ENCODE measurements at regions not wholly inside any gene's neighbourhood (a gene's known extent, or its start where the extent isn't known, plus 50 kb on each side); places are given as distances from the start of the nearest gene placed in this dataset.

DNA sequence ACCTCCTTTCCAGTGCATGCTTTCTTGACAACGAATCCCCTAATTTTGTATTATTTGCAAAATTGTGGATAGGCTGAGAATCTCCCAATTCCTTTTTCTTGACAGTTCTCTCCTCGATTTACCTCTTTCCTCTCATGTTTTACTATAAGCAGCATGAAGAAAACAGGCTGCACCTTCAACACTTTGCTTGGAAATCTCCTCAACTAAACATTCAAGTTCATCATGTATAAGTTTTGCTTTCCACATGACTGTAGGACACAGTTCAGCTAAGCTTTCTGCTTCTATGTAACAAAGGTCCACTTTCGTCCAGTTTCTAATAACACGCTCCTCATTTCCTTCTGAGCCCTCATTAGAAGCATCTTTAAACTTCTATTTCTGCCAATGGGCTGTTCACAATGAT, 199.0 kb upstream of the NLRP1 start:
- no peaks in the 10 kb centered on the region for H3K9me3 ChIP-seq
- 82 to 89% methylated on average over 4 of the region's 4 CpGs for WGBS, 2 donors
- no peak for DNase-seq
- intact Hi-C loops (cut with DNase I), result no loop called here
- no peaks in the 10 kb centered on the region for H3K4me1 ChIP-seq
- no peak overlapping the region for H3K27ac ChIP-seq
- TF ChIP-seq CTCF (IDR thresholded peaks at IDR 0.05) (no peak), POLR2A (IDR thresholded peaks at IDR 0.05) (no peak)
- no peaks in the 10 kb centered on the region for H3K27me3 ChIP-seq
- H3K36me3 ChIP-seq, result no peaks in the 10 kb centered on the region
- H3K4me3 ChIP-seq (replicated peaks in 1 of 3), result no peak overlapping the region

DNA sequence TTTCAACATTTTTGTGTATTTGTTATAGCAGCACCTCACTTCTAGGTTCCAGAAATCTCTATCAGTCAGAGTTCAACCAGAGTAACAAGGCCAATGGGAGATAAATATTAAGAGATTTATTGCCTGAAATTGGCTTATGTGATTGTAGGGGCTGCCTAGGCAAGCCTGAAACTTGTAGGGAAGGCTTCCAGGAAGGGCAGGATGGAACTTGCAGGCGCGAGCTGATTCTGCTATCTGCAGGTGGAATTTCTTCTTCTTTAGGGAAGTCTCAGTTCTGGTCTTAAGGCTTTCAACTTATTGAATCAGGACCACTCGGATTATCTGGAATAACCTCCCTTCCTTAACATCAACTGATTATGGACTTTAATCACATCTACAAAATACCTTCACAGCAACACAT, 199.5 kb upstream of the NLRP1 start:
- DNase-seq, result no peak
- TF ChIP-seq POLR2A (IDR thresholded peaks at IDR 0.05) (no peak), CTCF (IDR thresholded peaks at IDR 0.05) (no peak)
- H3K9me3 ChIP-seq, result no peaks in the 10 kb centered on the region
- 67 to 74% methylated on average over 3 of the region's 3 CpGs for WGBS, 2 donors
- H3K27ac ChIP-seq, result no peak overlapping the region
- H3K4me1 ChIP-seq, result no peaks in the 10 kb centered on the region
- no peaks in the 10 kb centered on the region for H3K36me3 ChIP-seq
- H3K4me3 ChIP-seq (replicated peaks in 1 of 3), result no peak overlapping the region
- no peaks in the 10 kb centered on the region for H3K27me3 ChIP-seq
- intact Hi-C loops (cut with DNase I), result no loop called here

- WGBS, 2 donors, result 86 to 92% methylated on average over 2 of the region's 2 CpGs
- H3K4me1 ChIP-seq, result no peaks in the 10 kb centered on the region
- intact Hi-C loops (cut with DNase I), result no loop called here
- DNase-seq, result no peak
- H3K4me3 ChIP-seq (replicated peaks in 1 of 3), result no peak overlapping the region
- no peaks in the 10 kb centered on the region for H3K36me3 ChIP-seq
- TF ChIP-seq CTCF (IDR thresholded peaks at IDR 0.05), result no peak
- TF ChIP-seq POLR2A (IDR thresholded peaks at IDR 0.05), result no peak
- no peaks in the 10 kb centered on the region for H3K27me3 ChIP-seq
- no peaks in the 10 kb centered on the region for H3K9me3 ChIP-seq
- H3K27ac ChIP-seq, result no peak overlapping the region
Measured at GRCh38 chr17:5784791-5785190, 200.5 kb upstream of the NLRP1 start.

GRCh38 chr17:5785338-5785737, 201.0 kb upstream of the NLRP1 start:
- no peaks in the 10 kb centered on the region for H3K9me3 ChIP-seq
- 6 to 10% methylated on average over 4 of the region's 4 CpGs for whole genome bisulfite sequencing, 2 donors
- H3K27me3 ChIP-seq, result no peaks in the 10 kb centered on the region
- no peak overlapping the region for H3K4me3 ChIP-seq (replicated peaks in 1 of 3)
- DNase-seq, result no peak
- H3K4me1 ChIP-seq, result no peaks in the 10 kb centered on the region
- TF ChIP-seq CTCF (IDR thresholded peaks at IDR 0.05), result no peak
- no peak for TF ChIP-seq POLR2A (IDR thresholded peaks at IDR 0.05)
- H3K36me3 ChIP-seq, result no peaks in the 10 kb centered on the region
- intact Hi-C loops (cut with DNase I), result no loop called here
- no peak overlapping the region for H3K27ac ChIP-seq

DNA sequence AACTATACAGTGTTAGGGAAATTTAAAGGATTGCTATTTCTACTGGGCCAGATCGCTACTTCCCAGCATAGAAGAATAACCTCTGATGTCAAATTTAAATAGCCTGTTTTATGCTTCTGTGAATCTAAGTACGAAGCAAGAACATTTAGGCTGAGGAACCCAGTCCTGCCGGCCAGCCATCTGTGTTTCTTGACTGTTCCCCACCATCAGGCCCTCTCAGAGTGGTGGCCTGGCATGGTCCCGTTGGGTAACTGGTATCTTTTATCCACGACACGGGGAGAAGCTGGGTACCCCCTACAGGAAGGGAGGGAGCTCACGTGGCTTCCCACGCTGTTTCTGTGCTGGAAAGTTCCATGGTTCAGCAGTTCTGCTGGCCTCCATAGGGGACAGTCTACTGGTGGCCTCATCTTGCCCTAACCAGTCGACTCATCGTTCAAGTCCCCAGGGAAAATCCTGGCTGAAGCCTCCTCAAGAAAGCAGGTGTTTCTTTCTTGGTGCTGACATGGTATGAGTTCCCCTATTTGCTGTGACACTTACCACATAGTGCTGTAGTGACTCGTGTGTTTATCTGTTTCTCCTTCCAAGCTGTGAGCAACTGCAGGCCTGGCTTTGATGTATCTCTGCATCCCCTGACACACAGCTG, 201.7 kb upstream of the NLRP1 start:
- H3K36me3 ChIP-seq, result no peaks in the 10 kb centered on the region
- no peak overlapping the region for H3K27ac ChIP-seq
- intact Hi-C loops (cut with DNase I), result no loop called here
- 61 to 69% methylated on average over 11 of the region's 11 CpGs for WGBS, 2 donors
- H3K4me1 ChIP-seq, result no peaks in the 10 kb centered on the region
- no peak for DNase-seq
- no peak for TF ChIP-seq CTCF (IDR thresholded peaks at IDR 0.05)
- TF ChIP-seq POLR2A (IDR thresholded peaks at IDR 0.05), result no peak
- H3K9me3 ChIP-seq, result no peaks in the 10 kb centered on the region
- no peaks in the 10 kb centered on the region for H3K27me3 ChIP-seq
- no peak overlapping the region for H3K4me3 ChIP-seq (replicated peaks in 1 of 3)
